ENCODE measurements at regions not wholly inside any gene's neighbourhood (a gene's known extent, or its start where the extent isn't known, plus 50 kb on each side); places are given as distances from the start of the nearest gene placed in this dataset.

GRCh38 chr1:38217316-38217715 lies 170.7 kb upstream of the POU3F1 start:
- DNase-seq (ENCODE audit: low read depth) = no peak

- DNase-seq (ENCODE audit: low read depth) = no peak
Observed at GRCh38 chr1:38213646-38214434, 167.2 kb upstream of the POU3F1 start.

GRCh38 chr1:38210895-38211177 lies 164.2 kb upstream of the POU3F1 start:
- DNase-seq (ENCODE audit: low read depth) = no peak

DNA sequence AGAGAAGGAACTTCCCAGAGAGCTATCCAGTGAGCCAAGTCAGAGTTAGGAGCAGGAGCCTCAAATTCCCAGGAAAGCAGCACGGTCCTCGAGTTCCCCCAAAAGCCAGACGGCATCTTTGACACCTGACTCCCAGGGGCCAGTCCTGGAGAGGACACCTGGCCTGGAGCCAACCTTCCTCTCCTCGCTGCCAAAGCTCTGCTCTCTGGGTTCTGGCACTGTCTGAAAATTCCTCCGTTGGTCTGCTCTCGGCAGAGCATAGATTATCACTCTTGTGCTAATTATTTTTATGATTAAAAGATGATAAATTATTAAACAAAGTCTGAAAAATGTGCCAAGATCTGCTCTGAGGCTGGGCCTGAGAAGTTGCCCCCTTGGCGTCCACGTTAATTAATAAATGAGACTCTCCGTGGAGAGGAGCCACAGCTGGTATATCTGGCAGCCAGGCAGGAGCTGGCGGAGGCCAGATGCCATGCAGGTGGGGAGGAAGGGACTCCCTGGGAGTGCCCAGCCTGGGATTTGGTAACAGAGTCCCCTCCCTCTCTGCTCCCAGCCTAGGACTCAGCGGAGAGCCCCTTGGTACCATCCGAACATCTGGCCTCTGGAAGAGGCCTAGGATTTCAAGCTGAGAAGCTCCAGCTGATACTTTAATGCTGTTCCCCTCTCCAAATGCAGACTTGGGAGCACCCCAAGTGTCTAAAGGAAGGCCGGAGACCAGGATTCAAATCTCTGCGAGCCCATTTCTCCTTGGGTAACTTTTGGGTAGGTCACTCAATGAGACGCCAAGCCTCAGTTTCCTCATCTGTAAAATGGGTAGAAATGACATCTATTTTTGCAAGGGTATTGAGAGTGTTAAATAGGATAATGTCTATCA lies 163.7 kb upstream of the POU3F1 start:
- no peak for DNase-seq (ENCODE audit: low read depth)

DNA sequence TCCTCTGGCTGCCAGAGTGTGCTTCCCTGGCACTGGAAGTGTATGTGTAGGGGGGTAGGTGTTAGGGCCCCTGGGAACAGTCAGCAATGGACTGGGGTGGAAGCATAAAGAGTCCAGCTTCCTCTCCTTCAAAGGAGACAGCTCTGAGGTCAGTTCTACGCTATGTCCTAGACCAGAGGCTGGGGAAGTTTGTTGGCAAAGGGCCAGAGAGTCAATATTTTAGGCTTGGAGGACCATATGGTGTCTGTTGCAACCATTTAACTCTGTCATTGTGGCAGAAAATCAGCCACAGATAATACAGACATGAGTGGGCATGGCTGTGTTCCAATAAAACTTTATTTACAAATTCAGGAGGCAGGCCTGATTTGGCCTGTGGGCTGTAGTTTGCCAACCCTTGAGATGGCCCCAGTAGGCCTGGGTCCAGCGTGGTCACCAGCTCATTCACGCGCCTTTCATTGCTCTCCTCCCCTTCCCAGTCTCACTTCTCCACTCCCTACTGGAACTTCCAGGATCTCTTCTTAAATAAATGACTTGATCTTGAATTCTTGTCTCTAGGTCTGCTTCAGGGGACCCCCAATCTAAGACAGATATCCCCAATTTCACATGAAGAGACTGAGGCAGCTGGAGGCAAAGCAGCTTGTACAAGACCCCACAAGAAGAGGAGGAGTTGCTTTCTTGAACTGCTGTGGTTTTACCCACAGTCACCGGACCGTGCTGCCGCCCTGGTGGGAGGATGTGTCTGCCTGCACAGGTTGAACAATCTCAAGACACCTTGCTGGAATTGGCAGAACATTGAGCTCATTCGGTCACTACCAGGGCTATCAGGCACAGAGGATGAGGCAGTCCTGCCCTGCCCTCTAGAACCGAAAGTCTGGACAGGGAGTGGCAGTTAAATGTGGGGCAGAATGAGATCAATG lies 162.4 kb upstream of the POU3F1 start:
- DNase-seq (ENCODE audit: low read depth) = no peak

DNA sequence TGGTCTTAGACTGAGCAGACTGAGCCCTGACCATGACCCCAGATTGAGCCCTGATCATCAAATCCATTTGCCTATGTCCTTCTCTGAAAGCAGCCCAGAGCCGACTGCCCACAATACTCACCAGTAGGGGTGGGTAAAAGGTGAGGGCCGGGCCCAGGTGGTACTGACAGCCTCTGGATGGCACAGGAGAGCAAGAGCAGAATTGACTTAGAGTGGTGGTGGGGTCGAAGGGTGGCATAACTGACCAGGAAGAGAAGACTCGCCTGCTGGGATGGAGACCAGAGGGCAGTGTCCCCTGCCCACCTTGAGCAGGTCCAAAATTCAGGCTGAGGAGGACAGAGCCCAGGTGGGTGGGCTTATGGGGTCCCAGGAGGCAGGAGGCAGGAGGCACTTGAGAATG lies 161.3 kb upstream of the POU3F1 start:
- no peak for DNase-seq (ENCODE audit: low read depth)

DNA sequence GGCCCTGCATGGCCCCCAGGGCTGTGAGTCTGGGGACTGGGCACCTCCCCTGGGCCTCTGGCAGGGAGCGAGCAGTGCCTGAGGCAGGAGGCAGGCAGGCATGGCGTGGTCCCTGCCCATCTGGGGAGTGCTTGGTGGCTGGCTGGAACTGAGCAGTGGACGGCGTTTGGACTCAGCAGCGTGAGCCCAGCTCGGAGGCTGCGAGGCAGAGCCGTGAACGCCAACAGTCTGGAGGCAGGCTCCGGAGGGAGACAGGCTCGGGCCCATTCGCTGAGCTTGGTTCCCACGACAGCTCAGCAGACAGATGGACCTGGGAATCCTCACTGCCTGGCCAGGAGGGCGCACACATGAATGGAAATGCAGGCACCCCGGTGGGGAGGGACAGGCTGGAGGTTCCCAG lies 160.7 kb upstream of the POU3F1 start:
- no peak for DNase-seq (ENCODE audit: low read depth)

- DNase-seq (ENCODE audit: low read depth) = no peak
Observed at GRCh38 chr1:38204698-38205097, 158.1 kb upstream of the POU3F1 start.

DNA sequence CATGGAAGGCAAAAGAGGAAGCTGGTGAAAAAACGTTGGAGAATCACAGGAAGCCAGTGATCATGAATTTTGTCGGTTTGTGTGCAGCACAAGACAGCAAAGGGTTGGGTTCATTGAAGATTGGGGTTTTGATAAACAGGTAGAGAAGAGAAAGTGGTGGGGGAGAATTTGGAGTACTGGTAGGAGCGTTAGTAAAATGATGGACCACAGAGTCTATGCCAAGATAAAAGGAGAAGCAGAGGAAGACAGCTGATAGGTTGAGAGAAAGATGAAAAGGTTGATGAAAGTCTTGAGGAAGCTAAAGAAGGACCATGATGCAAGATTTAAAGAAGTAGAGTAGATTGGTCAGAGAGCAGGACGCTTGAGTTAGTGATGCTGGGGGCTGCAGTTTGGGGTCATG lies 156.8 kb upstream of the POU3F1 start:
- DNase-seq (ENCODE audit: low read depth) = no peak

DNA sequence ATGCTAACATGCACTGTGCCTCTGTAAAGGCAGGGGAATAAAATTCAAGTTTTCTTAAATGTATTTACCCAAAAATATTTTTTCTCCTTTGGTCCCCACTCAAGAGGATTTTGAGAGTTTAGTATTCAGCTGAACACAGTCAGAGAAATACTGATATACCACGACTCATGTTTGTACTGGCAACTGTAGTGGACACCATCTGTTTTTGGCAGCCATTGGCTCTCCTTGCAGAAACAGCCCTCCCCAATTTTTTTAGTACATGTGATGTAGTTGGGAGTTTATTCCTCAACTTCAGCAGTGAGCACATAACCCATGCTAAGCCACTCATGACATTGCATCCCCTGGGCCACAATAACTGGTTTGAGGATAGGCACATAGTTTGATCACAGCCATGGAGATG lies 154.8 kb upstream of the POU3F1 start:
- DNase-seq (ENCODE audit: low read depth) = no peak

DNA sequence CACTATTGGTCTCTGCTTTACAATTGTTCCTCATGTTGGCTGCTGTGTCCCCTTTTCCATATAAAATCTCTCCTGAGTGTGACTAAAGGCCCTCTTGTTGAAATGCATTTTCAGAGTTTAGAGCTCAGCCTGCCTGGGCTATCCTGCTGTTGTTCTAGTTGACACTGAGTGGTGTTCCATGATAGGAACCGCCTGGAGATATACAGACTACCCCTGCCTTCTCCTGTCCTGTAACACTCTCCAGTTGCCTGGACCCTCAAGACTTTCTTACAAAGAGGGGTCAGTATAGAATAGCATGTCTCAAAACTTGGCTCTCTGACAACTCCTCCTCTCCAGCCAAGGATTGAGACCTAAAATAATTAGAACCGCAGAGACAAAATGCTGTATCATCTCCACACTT lies 152.0 kb upstream of the POU3F1 start:
- DNase-seq (ENCODE audit: low read depth) = no peak

DNA sequence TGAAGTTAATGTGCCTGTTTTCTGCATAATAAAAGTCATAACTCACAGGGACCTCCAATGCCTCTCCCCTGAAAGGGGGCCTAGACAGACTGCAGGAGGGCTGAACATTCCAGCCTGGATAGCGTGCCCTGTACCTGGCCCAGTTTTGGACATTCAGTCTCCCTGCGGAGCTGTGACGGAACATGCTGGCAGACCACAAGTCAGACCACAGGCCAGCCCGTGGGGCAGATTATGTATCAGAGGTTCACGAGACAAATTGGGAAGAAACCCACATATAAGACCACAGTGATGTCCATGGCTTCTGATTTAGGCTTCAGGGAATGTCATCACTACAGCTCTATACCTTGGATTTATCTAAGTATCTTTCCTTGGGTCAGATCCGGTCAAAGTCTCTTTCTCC lies 151.5 kb upstream of the POU3F1 start:
- DNase-seq (ENCODE audit: low read depth) = no peak

GRCh38 chr1:38197312-38198061 lies 150.9 kb upstream of the POU3F1 start:
- no peak for DNase-seq (ENCODE audit: low read depth)

GRCh38 chr1:38194472-38194871 lies 147.9 kb upstream of the POU3F1 start:
- DNase-seq (ENCODE audit: low read depth) = no peak

DNA sequence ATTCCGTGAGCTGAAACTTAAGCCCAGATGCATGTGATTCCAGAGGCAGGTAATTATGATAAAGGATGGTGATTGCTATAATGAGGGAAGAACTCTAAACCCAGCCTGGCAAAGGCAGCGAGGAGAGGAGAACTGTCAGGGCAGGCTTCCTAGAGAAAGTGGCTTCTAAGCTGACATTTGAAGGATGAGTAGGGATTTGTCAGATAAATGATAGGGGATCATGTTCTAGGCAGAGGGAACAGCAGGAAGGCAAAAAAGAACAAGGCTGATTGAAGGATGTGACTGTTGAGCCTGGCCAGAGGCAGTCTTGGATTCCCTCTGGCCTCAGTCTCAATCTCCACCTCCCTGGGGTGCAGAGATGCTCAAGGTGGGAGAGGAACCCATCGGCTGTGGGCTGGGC lies 146.4 kb upstream of the POU3F1 start:
- DNase-seq (ENCODE audit: low read depth) = no peak

DNA sequence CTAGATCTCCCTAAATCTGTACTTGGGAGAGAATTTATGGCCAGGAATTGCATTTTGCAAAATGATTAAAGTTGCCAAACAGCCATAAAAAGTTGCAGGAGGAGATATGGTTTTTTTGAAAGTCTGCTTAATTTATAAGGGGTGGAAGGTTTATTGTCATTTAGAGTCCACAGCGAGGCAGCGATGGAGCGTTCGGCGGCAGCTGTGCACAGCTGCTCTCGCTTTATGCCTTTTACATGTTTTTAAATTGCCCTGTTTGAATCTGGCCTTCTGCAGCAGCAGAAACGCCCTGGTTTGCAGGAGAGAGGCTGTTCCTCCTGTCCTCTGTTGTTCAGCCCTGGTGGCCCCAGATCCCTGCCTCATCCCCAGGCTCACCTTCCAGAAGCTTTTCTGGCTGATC lies 144.9 kb upstream of the POU3F1 start:
- DNase-seq (ENCODE audit: low read depth) = no peak

DNA sequence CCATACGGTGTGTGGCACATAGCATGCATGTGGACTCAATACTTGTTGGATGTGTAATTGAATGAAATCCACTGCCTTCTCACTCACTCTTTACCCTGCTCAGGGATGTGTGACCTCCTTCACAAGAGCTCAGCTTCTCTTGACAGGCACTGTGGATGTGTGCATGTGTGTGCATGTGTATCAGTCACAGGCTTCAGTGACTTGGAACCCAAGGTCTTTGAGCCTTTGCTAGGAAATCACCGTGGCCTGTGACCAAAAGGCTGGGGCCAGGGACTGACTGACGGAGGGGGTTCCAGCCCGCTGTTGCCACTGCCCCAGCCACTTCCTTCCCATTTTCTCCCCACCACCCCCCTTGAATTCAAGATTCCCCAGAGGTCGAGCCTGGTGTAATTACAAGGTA lies 144.4 kb upstream of the POU3F1 start:
- DNase-seq (ENCODE audit: low read depth) = no peak

DNA sequence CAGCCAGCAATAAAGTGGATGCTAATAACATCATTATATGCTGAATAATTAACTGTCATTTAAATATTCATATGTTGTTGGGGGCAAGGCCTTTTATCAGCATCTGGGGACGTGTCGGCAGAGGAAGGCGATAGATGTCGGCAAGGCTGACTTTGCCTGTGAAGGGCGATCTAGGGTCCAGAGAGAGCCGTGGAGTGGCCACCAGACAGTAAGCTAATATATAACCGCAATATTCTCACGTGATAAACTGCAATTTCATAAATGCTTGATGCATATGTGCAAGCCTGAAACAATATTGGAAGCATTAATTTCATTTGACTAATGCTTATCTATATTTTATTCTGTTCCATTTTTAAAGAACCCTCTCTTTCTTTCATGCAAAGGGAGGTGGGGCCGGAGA lies 141.0 kb upstream of the POU3F1 start:
- no peak for DNase-seq (ENCODE audit: low read depth)

DNA sequence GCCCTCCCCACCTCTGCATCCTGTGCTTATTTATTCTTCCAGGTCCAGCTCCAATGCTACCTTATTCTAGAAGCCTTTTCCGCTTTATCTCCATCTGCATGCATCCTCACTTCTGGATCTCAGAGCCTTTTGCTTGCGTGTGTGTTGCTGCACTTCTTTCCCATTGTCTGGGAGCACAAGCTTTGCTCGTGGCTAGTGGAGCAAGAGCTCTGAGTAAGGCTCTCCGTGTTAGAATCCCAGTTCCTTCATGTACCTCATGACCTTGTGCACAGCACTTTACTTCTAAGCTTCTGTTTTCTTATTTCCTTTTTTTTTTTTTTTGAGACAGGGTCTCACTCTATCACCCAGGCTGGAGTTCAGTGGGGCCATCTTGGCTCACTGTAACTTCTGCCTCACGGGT lies 140.0 kb upstream of the POU3F1 start:
- no peak for DNase-seq (ENCODE audit: low read depth)

DNA sequence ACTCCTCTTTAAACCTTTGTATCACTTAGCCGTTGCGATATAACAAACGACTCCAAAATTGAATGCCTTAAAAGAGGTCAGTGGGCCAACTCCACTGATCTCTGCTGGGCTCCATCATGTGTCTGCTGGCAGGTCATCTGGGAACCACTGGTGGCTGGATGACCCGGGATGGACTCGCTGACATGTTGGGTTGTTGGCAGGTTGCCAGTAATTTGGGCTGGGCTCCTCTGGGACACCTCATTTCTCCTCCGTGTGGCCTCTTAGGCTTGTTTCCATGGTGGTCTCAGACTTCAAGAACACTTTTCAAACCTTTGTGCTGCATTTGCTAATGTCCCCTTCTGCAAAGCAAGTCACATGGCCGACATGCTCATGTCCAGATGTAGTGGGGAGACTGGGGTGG lies 139.3 kb upstream of the POU3F1 start:
- DNase-seq (ENCODE audit: low read depth) = no peak

DNA sequence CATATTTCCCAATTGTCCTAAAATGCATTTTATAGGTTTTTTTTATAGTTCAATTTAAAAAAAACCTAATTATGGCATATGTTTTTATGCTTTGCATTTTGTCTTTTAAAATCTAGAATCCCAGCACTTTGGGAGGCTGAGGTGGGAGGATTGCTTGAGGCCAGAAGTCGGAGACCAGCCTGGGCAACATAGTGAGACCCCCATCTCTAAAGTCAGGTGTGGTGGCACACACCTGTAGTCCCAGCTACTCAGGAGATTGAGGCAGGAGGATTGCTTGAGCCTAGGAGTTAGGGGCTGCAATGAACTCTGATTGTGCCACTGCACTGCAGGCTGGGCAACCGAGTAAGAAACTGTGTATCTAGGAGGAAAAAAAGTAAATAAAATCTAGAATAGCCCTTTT lies 137.2 kb upstream of the POU3F1 start:
- DNase-seq (ENCODE audit: low read depth) = no peak

DNA sequence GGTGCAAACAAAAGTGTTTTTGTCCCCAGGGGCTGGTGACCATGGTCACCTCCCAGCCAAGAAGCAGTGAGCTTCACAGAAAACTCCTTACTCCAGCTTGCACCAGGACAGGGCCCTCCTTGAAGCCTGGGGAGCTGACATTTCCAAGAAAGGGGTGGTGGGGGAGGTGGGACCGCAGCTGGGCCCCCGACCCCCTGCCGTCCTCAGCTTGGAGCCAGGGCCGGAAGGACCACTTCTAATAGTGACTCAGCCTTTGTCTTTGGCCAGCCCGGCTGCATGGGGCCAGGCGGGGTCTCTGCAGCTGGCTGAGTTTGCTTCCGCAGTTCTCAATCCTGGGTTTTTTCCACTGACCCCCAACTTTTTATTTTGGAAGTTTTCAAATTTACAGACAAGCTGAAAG lies 136.5 kb upstream of the POU3F1 start:
- DNase-seq (ENCODE audit: low read depth) = no peak

Data from T-helper 22 cell (primary cell).